OCI-LY7 (cell line): ENCODE measurements at regions not wholly inside any gene's neighbourhood (a gene's known extent, or its start where the extent isn't known, plus 50 kb on each side); places are given as distances from the start of the nearest gene placed in this dataset.

Source experiments
- BruUV-seq: library from RNA; stranded (reverse); fragments of 400-500 nt; replicated peaks from 2 replicates; lab custom pipeline; 2021; lab: Mats Ljungman, UMichigan
- CTCF ChIA-PET: fragments of 300-600 bp; sonication (Branson Sonifier 250); formaldehyde crosslinking; loops from one replicate; lab custom pipeline; 2022; ENCODE audit warnings: antibody characterized with exemption; ENCODE audit not compliant: unreplicated experiment; lab: Charles Lee
- POLR2A ChIA-PET: fragments of 300-600 bp; sonication (Branson Sonifier 250); formaldehyde crosslinking; loops from one replicate; lab custom pipeline; 2022; ENCODE audit warnings: antibody characterized with exemption; lab: Charles Lee
- DNase-seq: peaks from one replicate; pipeline ENCODE4 v3.0.0-alpha.2; 2015; ENCODE audit warnings: low spot score
- H2AFZ ChIP-seq: fragments of 200-600 bp; sonication (generic), shearing (Covaris generic); 2 replicates; pipeline ENCODE4 v1.6.1; 2014; ENCODE audit warnings: mild to moderate bottlenecking, antibody characterized with exemption, low read length, moderate library complexity
- H3K27ac ChIP-seq: fragments of 200-600 bp; sonication (generic); 2 replicates; pipeline ENCODE4 v1.5.1; 2014; ENCODE audit warnings: mixed run types, low read depth, mild to moderate bottlenecking, moderate library complexity, low read length, inconsistent platforms; ENCODE audit not compliant: poor library complexity, severe bottlenecking
- H3K36me3 ChIP-seq: fragments of 200-600 bp; sonication (generic); 2 replicates; pipeline ENCODE4 v1.6.1; 2014; ENCODE audit warnings: mild to moderate bottlenecking, antibody characterized with exemption, low read length, moderate library complexity, mixed read lengths; ENCODE audit not compliant: insufficient read depth
- H3K4me1 ChIP-seq: fragments of 200-600 bp; sonication (generic); 2 replicates; pipeline ENCODE4 v1.5.1; 2014; ENCODE audit warnings: mild to moderate bottlenecking, low read length; ENCODE audit not compliant: insufficient read depth, poor library complexity, severe bottlenecking
- H3K4me2 ChIP-seq: fragments of 200-600 bp; sonication (generic); 2 replicates; pipeline ENCODE4 v1.6.1; 2014; ENCODE audit warnings: mild to moderate bottlenecking, low read length
- H3K4me3 ChIP-seq: fragments of 200-600 bp; sonication (generic); 2 replicates; pipeline ENCODE4 v1.5.1; 2014; ENCODE audit warnings: mild to moderate bottlenecking, low read depth, low read length; ENCODE audit not compliant: poor library complexity, severe bottlenecking
- H3K79me2 ChIP-seq: fragments of 200-600 bp; sonication (generic); 2 replicates; pipeline ENCODE4 v1.6.1; 2016; ENCODE audit warnings: low read depth, mild to moderate bottlenecking, low read length, moderate library complexity, mixed read lengths; ENCODE audit not compliant: insufficient read depth
- H3K9me2 ChIP-seq: fragments of 200-600 bp; sonication (generic); 2 replicates; pipeline ENCODE4 v1.6.1; 2016; ENCODE audit warnings: mild to moderate bottlenecking, low read length, mixed read lengths; ENCODE audit not compliant: insufficient read depth
- H3K9me3 ChIP-seq: fragments of 200-600 bp; sonication (generic); 2 replicates; pipeline ENCODE4 v1.6.1; 2014; ENCODE audit warnings: mild to moderate bottlenecking, mixed run types, low read length, mixed read lengths
- H4K20me1 ChIP-seq: fragments of 200-600 bp; sonication (generic); 2 replicates; pipeline ENCODE4 v1.6.1; 2014; ENCODE audit warnings: mild to moderate bottlenecking, antibody characterized with exemption, low read length, moderate library complexity, mixed read lengths; ENCODE audit not compliant: insufficient read depth
- EZH2phosphoT487 ChIP-seq: fragments of 200-600 bp; sonication (generic); IDR thresholded peaks from 2 replicates; pipeline ENCODE4 v1.6.1; 2018; ENCODE audit warnings: low read depth, borderline replicate concordance, mild to moderate bottlenecking, mixed run types, antibody characterized with exemption, low read length, moderate library complexity, mixed read lengths
- intact Hi-C: fragments of 100-400 bp; cut with micrococcal nuclease; formaldehyde crosslinking; loops from one replicate; pipeline ENCODE4 v1.10.0; 2022; ENCODE audit not compliant: unreplicated experiment
- TF ChIP-seq, protein P1 (sequence below): fragments of 200-600 bp; sonication (generic); conservative IDR thresholded peaks from 2 replicates; pipeline ENCODE4 v1.5.1; 2014; ENCODE audit warnings: mild to moderate bottlenecking, antibody characterized with exemption, low read length, moderate library complexity, mixed read lengths

DNA sequence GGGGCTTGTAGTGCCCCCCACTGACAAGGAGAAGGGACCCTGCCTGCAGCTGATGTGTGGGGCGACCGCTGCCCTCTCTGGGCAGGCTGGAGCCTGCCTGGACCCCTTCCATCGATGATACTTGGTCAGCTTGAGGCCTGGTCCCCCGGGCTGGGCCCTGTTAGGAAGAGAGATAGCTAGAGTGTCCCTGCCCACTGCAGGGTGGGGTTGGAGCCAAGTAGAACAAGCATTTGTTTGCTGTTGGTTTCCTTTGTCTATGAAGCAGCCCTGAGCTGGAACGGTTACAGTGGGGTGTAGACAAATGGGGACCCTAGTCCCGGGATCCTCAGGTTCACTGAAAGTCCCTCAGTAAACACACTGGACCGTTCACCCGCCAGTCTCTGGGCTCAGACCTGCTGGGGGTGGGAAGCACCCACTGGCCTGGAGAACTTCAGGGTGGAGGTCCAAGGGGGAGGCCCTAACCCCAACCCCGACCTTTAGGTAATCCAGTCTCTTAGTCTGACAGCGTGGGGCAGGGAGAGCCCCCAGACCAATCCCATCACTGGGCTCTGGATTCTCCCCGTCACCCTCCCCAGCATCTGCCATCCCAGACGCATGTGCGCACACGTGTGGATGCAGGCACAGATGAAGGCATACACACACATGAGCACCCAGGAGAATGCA, 204.8 kb upstream of the ZNF536 start:
- ChIA-PET CTCF (no interaction called here), POLR2A (no interaction called here)
- no peak overlapping the region for H3K27ac ChIP-seq
- no peak overlapping the region for H2AFZ ChIP-seq
- H3K4me2 ChIP-seq, result no peak overlapping the region
- BruUV-seq, result no TSS peak
- H4K20me1 ChIP-seq, result no peaks in the 10 kb centered on the region
- H3K9me2 ChIP-seq, result no peaks in the 10 kb centered on the region
- H3K4me1 ChIP-seq, result no peaks in the 10 kb centered on the region
- H3K9me3 ChIP-seq, result no peaks in the 10 kb centered on the region
- TF ChIP-seq, protein P1, sequence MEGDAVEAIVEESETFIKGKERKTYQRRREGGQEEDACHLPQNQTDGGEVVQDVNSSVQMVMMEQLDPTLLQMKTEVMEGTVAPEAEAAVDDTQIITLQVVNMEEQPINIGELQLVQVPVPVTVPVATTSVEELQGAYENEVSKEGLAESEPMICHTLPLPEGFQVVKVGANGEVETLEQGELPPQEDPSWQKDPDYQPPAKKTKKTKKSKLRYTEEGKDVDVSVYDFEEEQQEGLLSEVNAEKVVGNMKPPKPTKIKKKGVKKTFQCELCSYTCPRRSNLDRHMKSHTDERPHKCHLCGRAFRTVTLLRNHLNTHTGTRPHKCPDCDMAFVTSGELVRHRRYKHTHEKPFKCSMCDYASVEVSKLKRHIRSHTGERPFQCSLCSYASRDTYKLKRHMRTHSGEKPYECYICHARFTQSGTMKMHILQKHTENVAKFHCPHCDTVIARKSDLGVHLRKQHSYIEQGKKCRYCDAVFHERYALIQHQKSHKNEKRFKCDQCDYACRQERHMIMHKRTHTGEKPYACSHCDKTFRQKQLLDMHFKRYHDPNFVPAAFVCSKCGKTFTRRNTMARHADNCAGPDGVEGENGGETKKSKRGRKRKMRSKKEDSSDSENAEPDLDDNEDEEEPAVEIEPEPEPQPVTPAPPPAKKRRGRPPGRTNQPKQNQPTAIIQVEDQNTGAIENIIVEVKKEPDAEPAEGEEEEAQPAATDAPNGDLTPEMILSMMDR, result no peak
- no peak for TF ChIP-seq EZH2phosphoT487
- intact Hi-C loops, result no loop called here
- no peak overlapping the region for H3K4me3 ChIP-seq
- no peaks in the 10 kb centered on the region for H3K79me2 ChIP-seq
- DNase-seq, result no peak
- no peaks in the 10 kb centered on the region for H3K36me3 ChIP-seq

DNA sequence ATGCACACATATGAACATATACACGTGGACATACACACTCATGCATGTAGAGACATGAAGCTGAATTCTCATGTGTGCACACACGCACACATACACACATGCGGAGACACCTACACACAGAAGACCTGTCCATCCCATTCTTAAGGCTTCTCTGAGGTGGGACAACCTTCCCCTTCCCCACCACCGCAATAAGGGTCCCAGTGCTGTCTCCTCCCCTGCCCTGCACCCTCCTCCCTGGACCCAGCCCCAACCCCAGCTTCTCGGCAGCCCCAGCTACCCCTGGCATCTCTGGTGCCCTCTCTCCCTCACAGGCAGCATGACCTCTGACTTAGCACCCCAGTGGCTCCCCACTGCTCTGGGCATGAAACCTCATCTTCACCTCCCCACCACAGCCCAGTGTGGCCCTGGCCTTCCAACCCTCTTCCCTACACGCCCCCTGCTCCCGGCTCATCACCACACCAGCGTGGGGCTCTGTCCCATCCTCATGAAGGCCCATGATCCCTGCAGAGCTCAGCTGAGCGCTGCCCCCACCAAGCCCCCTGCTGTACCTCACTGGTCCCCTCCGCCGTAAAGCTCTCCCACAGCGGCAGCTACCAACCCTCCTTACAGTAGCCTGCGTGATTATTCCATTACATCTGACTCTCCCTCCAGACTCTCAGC, 204.1 kb upstream of the ZNF536 start:
- no peak for TF ChIP-seq EZH2phosphoT487
- TF ChIP-seq, protein P1, result no peak
- ChIA-PET POLR2A (no interaction called here), CTCF (no interaction called here)
- H4K20me1 ChIP-seq, result no peaks in the 10 kb centered on the region
- DNase-seq, result no peak
- H3K4me1 ChIP-seq, result no peaks in the 10 kb centered on the region
- intact Hi-C loops, result no loop called here
- no peaks in the 10 kb centered on the region for H3K9me3 ChIP-seq
- no TSS peak for BruUV-seq
- H3K4me3 ChIP-seq, result no peak overlapping the region
- H3K9me2 ChIP-seq, result no peaks in the 10 kb centered on the region
- no peak overlapping the region for H2AFZ ChIP-seq
- H3K27ac ChIP-seq, result no peak overlapping the region
- no peak overlapping the region for H3K4me2 ChIP-seq
- H3K79me2 ChIP-seq, result no peaks in the 10 kb centered on the region
- H3K36me3 ChIP-seq, result no peaks in the 10 kb centered on the region

DNA sequence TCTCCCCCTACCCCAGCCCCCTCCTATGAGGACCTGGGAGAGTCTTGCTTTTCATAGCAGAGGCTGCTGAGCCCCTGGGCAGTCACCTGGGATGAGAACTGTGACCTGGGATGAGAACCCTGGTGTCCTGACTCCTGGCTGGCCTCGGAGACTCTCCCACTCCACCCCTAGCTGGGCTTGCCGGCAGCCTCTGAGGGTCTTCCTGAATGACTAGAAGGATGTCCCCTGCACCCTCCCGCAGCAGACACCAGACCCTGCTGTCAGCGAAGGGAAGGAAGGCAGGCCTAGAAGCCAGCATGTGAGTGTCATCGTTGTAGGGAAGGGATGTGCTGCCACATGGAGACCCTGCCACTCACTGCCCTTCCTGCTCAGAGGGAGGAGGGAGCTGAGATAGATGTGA, 203.4 kb upstream of the ZNF536 start:
- no peaks in the 10 kb centered on the region for H3K79me2 ChIP-seq
- CTCF ChIA-PET, result no interaction called here
- POLR2A ChIA-PET, result interaction anchor here (0.6 kb wide), 1 partner anchor 116 kb away, joined by 3 read pairs; no protein-coding TSS in a partner anchor
- H3K4me1 ChIP-seq, result no peaks in the 10 kb centered on the region
- H2AFZ ChIP-seq, result no peak overlapping the region
- intact Hi-C loops, result no loop called here
- no peak for DNase-seq
- H3K36me3 ChIP-seq, result no peaks in the 10 kb centered on the region
- no peak overlapping the region for H3K27ac ChIP-seq
- H3K4me2 ChIP-seq, result no peak overlapping the region
- no TSS peak for BruUV-seq
- H3K9me3 ChIP-seq, result no peaks in the 10 kb centered on the region
- no peak overlapping the region for H3K4me3 ChIP-seq
- H3K9me2 ChIP-seq, result no peaks in the 10 kb centered on the region
- TF ChIP-seq EZH2phosphoT487, result no peak
- TF ChIP-seq, protein P1, result no peak
- no peaks in the 10 kb centered on the region for H4K20me1 ChIP-seq
